HEK293T (cell line): ENCODE measurements at regions not wholly inside any gene's neighbourhood (a gene's known extent, or its start where the extent isn't known, plus 50 kb on each side); places are given as distances from the start of the nearest gene placed in this dataset.

ENCODE experiments used
- CTCF ChIA-PET: fragments of 350-600 bp; formaldehyde crosslinking; extraction: SDS; loops from one replicate; lab custom pipeline; 2021; ENCODE audit warnings: antibody characterized with exemption, inconsistent platforms; lab: Yijun Ruan, JAX
- POLR2A ChIA-PET: fragments of 350-600 bp; formaldehyde crosslinking; extraction: SDS; loops from one replicate; lab custom pipeline; 2020; ENCODE audit warnings: antibody characterized with exemption, inconsistent platforms; lab: Yijun Ruan, JAX
- DNase-seq: peaks from one replicate; pipeline ENCODE4 v3.0.0; 2012; ENCODE audit warnings: mixed read lengths; ENCODE audit errors: extremely low spot score
- ARNT ChIP-seq: fragments of 450-650 bp; IDR thresholded peaks from 2 replicates; pipeline ENCODE4 v1.6.1; 2017; ENCODE audit warnings: mild to moderate bottlenecking
- BHLHE40 ChIP-seq: fragments of 450-650 bp; IDR thresholded peaks from 2 replicates; pipeline ENCODE4 v1.6.1; 2016; ENCODE audit warnings: mild to moderate bottlenecking, moderate library complexity, borderline replicate concordance
- CTBP1 ChIP-seq: fragments of 450-650 bp; IDR thresholded peaks from 2 replicates; pipeline ENCODE4 v1.6.1; 2016; ENCODE audit warnings: borderline replicate concordance
- ELF4 ChIP-seq: fragments of 450-650 bp; IDR thresholded peaks from 2 replicates; pipeline ENCODE4 v1.6.1; 2017; ENCODE audit warnings: antibody characterized with exemption
- FOXA1 ChIP-seq: fragments of 450-650 bp; IDR thresholded peaks from 2 replicates; pipeline ENCODE4 v1.6.1; 2016; ENCODE audit warnings: mild to moderate bottlenecking
- FOXK2 ChIP-seq: fragments of 450-650 bp; IDR thresholded peaks from 2 replicates; pipeline ENCODE4 v1.6.1; 2016; ENCODE audit warnings: mild to moderate bottlenecking
- FOXM1 ChIP-seq: fragments of 450-650 bp; IDR thresholded peaks from 2 replicates; pipeline ENCODE4 v1.6.1; 2017; ENCODE audit warnings: mild to moderate bottlenecking, borderline replicate concordance
- HDGF ChIP-seq: fragments of 450-650 bp; IDR thresholded peaks from 2 replicates; pipeline ENCODE4 v1.6.1; 2017; ENCODE audit warnings: antibody characterized with exemption, borderline replicate concordance
- L3MBTL2 ChIP-seq: fragments of 450-650 bp; conservative IDR thresholded peaks from 2 replicates; pipeline ENCODE4 v1.6.1; 2016; ENCODE audit warnings: mild to moderate bottlenecking
- LEF1 ChIP-seq: fragments of 450-650 bp; IDR thresholded peaks from 2 replicates; pipeline ENCODE4 v1.6.1; 2017; ENCODE audit warnings: mild to moderate bottlenecking, borderline replicate concordance
- NFRKB ChIP-seq: fragments of 450-650 bp; IDR thresholded peaks from 2 replicates; pipeline ENCODE4 v1.6.1; 2016; ENCODE audit warnings: mild to moderate bottlenecking, moderate library complexity
- SP1 ChIP-seq: fragments of 450-650 bp; IDR thresholded peaks from 2 replicates; pipeline ENCODE4 v1.6.1; 2017
- SUZ12 ChIP-seq: fragments of 450-650 bp; IDR thresholded peaks from 2 replicates; pipeline ENCODE4 v1.6.1; 2016; ENCODE audit warnings: mild to moderate bottlenecking
- TARDBP ChIP-seq: fragments of 450-650 bp; IDR thresholded peaks from 2 replicates; pipeline ENCODE4 v1.6.1; 2016
- ZNF384 ChIP-seq: fragments of 450-650 bp; IDR thresholded peaks from 2 replicates; pipeline ENCODE4 v1.6.1; 2016
- TF ChIP-seq, protein P1 (sequence below): fragments of 450-650 bp; IDR thresholded peaks from 2 replicates; pipeline ENCODE4 v1.6.1; 2016

DNA sequence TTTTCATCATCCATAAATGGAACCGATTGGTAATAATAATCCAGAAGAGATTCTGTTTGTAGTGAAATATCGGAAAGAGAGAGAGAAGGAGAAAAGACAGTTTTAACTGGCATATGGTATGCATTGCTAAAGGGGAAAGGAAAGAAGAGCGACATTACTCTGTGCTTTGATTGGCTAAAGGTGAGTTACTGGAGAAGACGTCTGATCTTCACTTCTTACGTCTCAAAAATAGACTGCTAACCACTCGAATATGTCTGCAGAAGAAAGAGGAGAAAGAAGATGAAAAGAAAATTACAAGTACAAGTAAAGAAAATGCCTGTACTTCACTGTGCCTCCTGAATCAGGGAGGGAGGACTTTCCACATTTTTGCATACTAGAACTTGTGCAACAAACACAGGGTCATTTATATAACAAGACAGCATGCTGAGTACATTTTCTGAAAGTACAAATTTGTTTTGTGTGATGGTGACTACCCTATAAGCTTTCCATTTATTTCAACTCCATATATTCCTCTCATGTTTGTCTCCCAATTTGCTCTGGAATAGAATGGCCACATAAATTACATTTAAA, 787.2 kb downstream of the RNF144A start:
- CTCF ChIA-PET = no interaction called here
- POLR2A ChIA-PET = no interaction called here
- TF ChIP-seq ELF4 (no peak), FOXK2 (no peak), TARDBP (no peak), NFRKB (no peak), SP1 (no peak), CTBP1 (no peak), ZNF384 (no peak), HDGF (no peak), ARNT (no peak), LEF1 (no peak), SUZ12 (no peak)
- TF ChIP-seq, protein P1, sequence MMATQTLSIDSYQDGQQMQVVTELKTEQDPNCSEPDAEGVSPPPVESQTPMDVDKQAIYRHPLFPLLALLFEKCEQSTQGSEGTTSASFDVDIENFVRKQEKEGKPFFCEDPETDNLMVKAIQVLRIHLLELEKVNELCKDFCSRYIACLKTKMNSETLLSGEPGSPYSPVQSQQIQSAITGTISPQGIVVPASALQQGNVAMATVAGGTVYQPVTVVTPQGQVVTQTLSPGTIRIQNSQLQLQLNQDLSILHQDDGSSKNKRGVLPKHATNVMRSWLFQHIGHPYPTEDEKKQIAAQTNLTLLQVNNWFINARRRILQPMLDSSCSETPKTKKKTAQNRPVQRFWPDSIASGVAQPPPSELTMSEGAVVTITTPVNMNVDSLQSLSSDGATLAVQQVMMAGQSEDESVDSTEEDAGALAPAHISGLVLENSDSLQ = no peak
- DNase-seq = no peak

DNA sequence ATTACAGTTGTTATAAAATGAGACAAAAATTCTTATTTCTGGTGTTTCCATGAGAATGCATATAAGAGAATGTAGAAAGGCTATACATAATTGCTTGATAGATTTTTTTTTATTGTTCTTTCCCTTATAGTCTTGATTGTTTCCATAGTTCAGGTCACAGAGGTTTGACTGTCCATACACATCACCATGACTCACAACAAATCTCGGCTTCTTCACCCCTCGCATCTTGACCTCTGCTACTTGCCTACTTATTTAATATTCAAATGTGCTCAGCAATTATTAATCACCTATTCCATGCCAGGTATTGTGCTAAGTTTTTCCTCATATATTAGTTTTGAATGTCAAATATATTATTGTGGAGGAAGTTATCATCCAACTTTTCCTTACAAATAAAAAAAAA, 789.6 kb downstream of the RNF144A start:
- TF ChIP-seq ARNT = no peak
- no peak for TF ChIP-seq HDGF
- TF ChIP-seq ZNF384 = no peak
- TF ChIP-seq CTBP1 = no peak
- TF ChIP-seq, protein P1 = no peak
- TF ChIP-seq NFRKB = no peak
- no peak for TF ChIP-seq FOXK2
- no peak for TF ChIP-seq FOXM1
- ChIA-PET CTCF (no interaction called here), POLR2A (no interaction called here)
- no peak for DNase-seq

DNA sequence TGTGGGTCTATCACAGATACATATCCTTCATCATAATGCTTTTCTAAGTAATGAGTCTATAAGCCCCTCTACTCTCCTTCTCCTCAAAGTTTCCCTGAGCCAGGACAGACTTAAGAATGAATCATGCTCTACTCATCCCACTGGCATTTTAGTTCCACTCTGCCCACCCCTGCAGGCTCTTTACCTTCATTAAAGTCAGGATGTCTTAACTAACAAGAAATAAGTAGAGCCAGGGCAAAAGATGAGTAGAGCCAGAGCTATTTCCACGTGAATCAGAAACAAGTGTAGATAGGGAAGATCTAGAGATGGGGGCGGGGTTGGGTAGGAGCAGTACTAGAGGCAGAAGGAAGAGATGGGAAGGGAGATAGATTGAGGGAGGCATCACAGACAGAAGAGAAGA, 790.5 kb downstream of the RNF144A start:
- ChIA-PET CTCF (no interaction called here), POLR2A (no interaction called here)
- no peak for DNase-seq
- TF ChIP-seq ZNF384 (no peak), LEF1 (no peak), TARDBP (no peak), NFRKB (no peak), FOXM1 (no peak), CTBP1 (no peak), BHLHE40 (no peak), HDGF (no peak), FOXK2 (no peak), SP1 (no peak), L3MBTL2 (no peak), ARNT (no peak), SUZ12 (no peak), ELF4 (no peak), FOXA1 (no peak)
- TF ChIP-seq, protein P1 = no peak

DNA sequence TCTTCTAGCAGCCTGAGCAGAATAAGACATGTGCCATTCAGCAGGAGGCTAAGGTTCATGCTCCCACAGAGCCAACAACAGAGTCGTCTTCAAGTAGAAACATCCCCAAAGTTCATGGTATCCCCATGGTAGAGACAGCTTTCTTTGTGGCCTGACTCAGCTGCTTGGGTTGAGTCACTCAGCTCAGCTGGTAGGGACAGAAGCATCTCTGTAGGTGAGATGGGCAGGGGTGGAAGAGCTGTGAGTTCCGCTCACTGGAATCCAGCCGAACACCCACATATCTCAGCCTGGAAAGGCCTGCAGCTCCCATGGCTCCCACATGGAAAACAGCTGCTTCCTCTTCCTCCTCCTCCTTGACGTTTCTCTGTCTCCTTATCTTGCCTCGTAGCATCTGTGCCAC, 792.7 kb downstream of the RNF144A start:
- CTCF ChIA-PET = no interaction called here
- no peak for DNase-seq
- TF ChIP-seq FOXA1 (no peak), L3MBTL2 (no peak), BHLHE40 (no peak), CTBP1 (no peak), ELF4 (no peak), NFRKB (no peak), ARNT (no peak), SUZ12 (no peak), LEF1 (no peak), TARDBP (no peak), HDGF (no peak), SP1 (no peak), ZNF384 (no peak), FOXM1 (no peak), FOXK2 (no peak)
- TF ChIP-seq, protein P1 = no peak
- POLR2A ChIA-PET = no interaction called here

DNA sequence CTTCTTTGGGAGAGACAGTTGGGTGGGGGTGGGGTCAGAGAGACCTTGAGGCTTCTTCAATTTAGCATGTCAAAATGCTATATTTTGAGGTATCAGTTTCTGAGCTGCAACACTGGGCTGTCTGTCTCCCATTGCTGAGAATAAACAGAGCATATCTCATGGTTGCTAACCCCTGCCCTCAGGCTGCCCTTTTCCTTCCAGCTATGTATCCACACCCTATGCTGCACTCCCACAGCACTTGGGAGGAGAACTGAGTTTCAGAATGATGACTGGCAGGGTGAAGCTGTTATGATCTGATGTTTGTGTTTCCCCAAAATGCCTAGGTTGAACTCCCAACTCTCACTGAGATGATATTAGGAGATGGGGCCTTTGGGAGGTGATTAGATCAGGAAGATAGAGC, 794.0 kb downstream of the RNF144A start:
- POLR2A ChIA-PET = no interaction called here
- no peak for DNase-seq
- CTCF ChIA-PET = no interaction called here
- TF ChIP-seq FOXA1 (no peak), HDGF (no peak), TARDBP (no peak), NFRKB (no peak), L3MBTL2 (no peak), SP1 (no peak), ZNF384 (no peak), FOXM1 (no peak), ARNT (no peak), BHLHE40 (no peak)
- TF ChIP-seq, protein P1 = no peak
